K562 (cell line): ENCODE measurements at regions not wholly inside any gene's neighbourhood (a gene's known extent, or its start where the extent isn't known, plus 50 kb on each side); places are given as distances from the start of the nearest gene placed in this dataset.

ENCODE experiments used
- ATAC-seq: fragments of 200-7000 bp; cut with Tn5 transposase; 3 replicates; pipeline ENCODE4 v1.9.1; 2020; ENCODE audit warnings: moderate library complexity
- BruUV-seq: library from RNA; stranded (reverse); fragments of 400-500 nt; replicated peaks from 2 replicates; lab custom pipeline; 2021; lab: Mats Ljungman, UMichigan
- CTCF ChIA-PET: fragments of 300-600 bp; formaldehyde crosslinking; extraction: SDS; loops from one replicate; lab custom pipeline; 2021; ENCODE audit warnings: low intra/inter-chr PET ratio; lab: Yijun Ruan, JAX
- POLR2A ChIA-PET: fragments of 300-600, 350-650 bp; sonication (Branson Sonifier 250); formaldehyde crosslinking; extraction: SDS; loops from one replicate; lab custom pipeline; 2021; ENCODE audit warnings: antibody characterized with exemption, inconsistent platforms; lab: Yijun Ruan, JAX
- DNase-seq, 4 experiments: peaks; one replicate each; pipeline versions ENCODE4 v3.0.0 to v3.0.0-alpha.2; 2011 to 2018; ENCODE audit warnings: low spot score in 3 of 4, mixed read lengths in 3 of 4; ENCODE audit errors: extremely low read depth in 1 of 4
- FAIRE-seq: peaks from 2 replicates; lab custom pipeline; 2011; peaks lifted over from hg19 to GRCh38; lab: Jason Lieb, UNC
- H2AFZ ChIP-seq: 2 replicates; pipeline ENCODE4 v1.6.0; 2011; ENCODE audit warnings: low read depth, low read length, control low read depth, inconsistent platforms
- H3K27ac ChIP-seq: fragments of 200-600 bp; 3 replicates; pipeline ENCODE4 v1.8.0; 2011; ENCODE audit warnings: low read depth, mild to moderate bottlenecking, control low read depth, inconsistent platforms, low read length, moderate library complexity, mixed read lengths; ENCODE audit errors: extremely low read depth
- H3K27me3 ChIP-seq, 2 experiments: fragments of 300-600 bp in 1 of 2; 2 replicates in 1 of 2; 3 replicates in 1 of 2; pipeline versions ENCODE4 v1.6.0 to v1.8.0; 2011; ENCODE audit warnings: inconsistent platforms in 2 of 2, low read length in 2 of 2, mild to moderate bottlenecking in 1 of 2, mixed read lengths in 1 of 2, moderate library complexity in 1 of 2; ENCODE audit not compliant: control insufficient read depth in 2 of 2, insufficient read depth in 2 of 2
- H3K36me3 ChIP-seq: fragments of 300-600 bp; 3 replicates; pipeline ENCODE4 v1.8.0; 2011; ENCODE audit warnings: mild to moderate bottlenecking, low read length, inconsistent platforms; ENCODE audit not compliant: control insufficient read depth, insufficient read depth
- H3K4me1 ChIP-seq, 2 experiments: fragments of 200-600 bp in 1 of 2; replicated peaks in 1 of 2; 2 replicates in 1 of 2; 3 replicates in 1 of 2; pipeline versions ENCODE4 v1.5.1 to v1.8.0; 2011; ENCODE audit warnings: inconsistent platforms in 2 of 2, low read length in 2 of 2, mild to moderate bottlenecking in 1 of 2, mixed read lengths in 1 of 2, moderate library complexity in 1 of 2; ENCODE audit not compliant: control insufficient read depth in 2 of 2, insufficient read depth in 2 of 2
- H3K4me2 ChIP-seq: 2 replicates; pipeline ENCODE4 v1.6.1; 2011; ENCODE audit warnings: low read length, control low read depth, inconsistent platforms, mixed read lengths; ENCODE audit not compliant: insufficient read depth
- H3K4me3 ChIP-seq: fragments of 200-600 bp; sonication (generic), shearing (Covaris generic); 2 replicates; pipeline ENCODE4 v1.5.1; 2016; ENCODE audit warnings: control low read depth, inconsistent platforms
- H3K79me2 ChIP-seq: fragments of 200-600 bp; 3 replicates; pipeline ENCODE4 v1.8.0; 2011; ENCODE audit warnings: low read length, inconsistent platforms; ENCODE audit not compliant: control insufficient read depth, insufficient read depth
- H3K9ac ChIP-seq, 2 experiments: 2 replicates each; pipeline versions ENCODE4 v1.6.0 to v1.6.1; 2011; ENCODE audit warnings: low read depth in 2 of 2, low read length in 2 of 2, control low read depth in 1 of 2, inconsistent platforms in 1 of 2, mild to moderate bottlenecking in 1 of 2, mixed read lengths in 1 of 2; ENCODE audit not compliant: insufficient read depth in 1 of 2
- H3K9me1 ChIP-seq: one replicate; pipeline ENCODE4 v1.6.0; 2011; ENCODE audit warnings: inconsistent platforms, mild to moderate bottlenecking, low read length, moderate library complexity; ENCODE audit not compliant: control insufficient read depth, insufficient read depth
- H3K9me3 ChIP-seq: replicated peaks from 2 replicates; pipeline ENCODE4 v1.5.1; 2011; ENCODE audit warnings: low read depth, low read length, inconsistent platforms; ENCODE audit not compliant: control insufficient read depth, insufficient read depth
- H4K20me1 ChIP-seq: replicated peaks from 2 replicates; pipeline ENCODE4 v1.6.1; 2011; ENCODE audit warnings: low read length, inconsistent platforms, mixed read lengths; ENCODE audit not compliant: control insufficient read depth, insufficient read depth
- BHLHE40 ChIP-seq: IDR thresholded peaks from 2 replicates; pipeline ENCODE4 v1.6.1; 2011; ENCODE audit warnings: low read length, improper control_type of control experiment
- CBX5 ChIP-seq: IDR thresholded peaks from 2 replicates; pipeline ENCODE4 v1.6.1; 2014; ENCODE audit warnings: low read depth, borderline replicate concordance
- CCNT2 ChIP-seq: IDR thresholded peaks from 2 replicates; pipeline ENCODE4 v1.6.1; 2011; ENCODE audit warnings: borderline replicate concordance, low read depth, mild to moderate bottlenecking, moderate library complexity, mixed read lengths, low read length; ENCODE audit not compliant: insufficient read length; ENCODE audit errors: extremely low read depth
- ETS2 ChIP-seq: IDR thresholded peaks from 2 replicates; pipeline ENCODE4 v1.6.1; 2016; ENCODE audit warnings: borderline replicate concordance, missing genetic modification characterization, mild to moderate bottlenecking, moderate library complexity, missing compliant biosample characterization; ENCODE audit not compliant: poor library complexity, severe bottlenecking
- GMEB1 ChIP-seq: fragments of 250-450 bp; sonication (Bioruptor Pico); IDR thresholded peaks from 2 replicates; pipeline ENCODE4 v1.4.0; 2020; ENCODE audit warnings: mild to moderate bottlenecking
- GTF2A2 ChIP-seq: IDR thresholded peaks from 2 replicates; pipeline ENCODE4 v1.6.1; 2016; ENCODE audit warnings: mild to moderate bottlenecking, missing genetic modification characterization, missing compliant biosample characterization
- HDAC6 ChIP-seq: IDR thresholded peaks from 2 replicates; pipeline ENCODE4 v1.6.1; 2012; ENCODE audit warnings: low read depth, mild to moderate bottlenecking, control low read depth, inconsistent platforms, low read length, moderate library complexity
- MCM5 ChIP-seq: fragments of 450-650 bp; IDR thresholded peaks from 2 replicates; pipeline ENCODE4 v1.6.1; 2016; ENCODE audit warnings: low read depth
- MXD1 ChIP-seq: fragments of 250-450 bp; sonication (Bioruptor Pico); IDR thresholded peaks from 2 replicates; pipeline ENCODE4 v1.8.0; 2021; ENCODE audit warnings: borderline replicate concordance, mild to moderate bottlenecking, moderate library complexity; ENCODE audit not compliant: poor library complexity, severe bottlenecking
- NR2F6 ChIP-seq: fragments of 450-650 bp; formaldehyde crosslinking; IDR thresholded peaks from 2 replicates; pipeline ENCODE4 v1.4.0; 2020; ENCODE audit warnings: mild to moderate bottlenecking
- PPARD ChIP-seq: fragments of 250-450 bp; sonication (Bioruptor Pico); IDR thresholded peaks from 2 replicates; pipeline ENCODE4 v1.8.0; 2022; ENCODE audit warnings: inconsistent platforms, mild to moderate bottlenecking, moderate library complexity
- SMARCB1 ChIP-seq: IDR thresholded peaks from 2 replicates; pipeline ENCODE4 v1.6.1; 2011; ENCODE audit warnings: improper control_type of control experiment, low read depth; ENCODE audit not compliant: insufficient read length
- SNAPC5 ChIP-seq: fragments of 250-450 bp; sonication (Bioruptor Pico); IDR thresholded peaks from 2 replicates; pipeline ENCODE4 v1.8.0; 2021; ENCODE audit warnings: moderate library complexity, mild to moderate bottlenecking, inconsistent platforms
- TARDBP ChIP-seq: fragments of 450-650 bp; IDR thresholded peaks from 2 replicates; pipeline ENCODE4 v1.6.1; 2016
- TCF7L2 ChIP-seq: fragments of 150-350 bp; IDR thresholded peaks from 2 replicates; pipeline ENCODE4 v1.6.1; 2016; ENCODE audit warnings: low read depth, mild to moderate bottlenecking, low read length, moderate library complexity
- XRCC4 ChIP-seq: IDR thresholded peaks from one replicate; pipeline ENCODE4 v1.6.1; 2011; ENCODE audit not compliant: insufficient read depth, insufficient read length; ENCODE audit errors: extremely low read depth
- ZFX ChIP-seq: sonication (generic); formaldehyde crosslinking; IDR thresholded peaks from 2 replicates; pipeline ENCODE4 v1.8.0; 2022; ENCODE audit warnings: mild to moderate bottlenecking, missing genetic modification reagents, moderate library complexity
- ZKSCAN8 ChIP-seq: fragments of 200-800 bp; sonication (Bioruptor generic); IDR thresholded peaks from 2 replicates; pipeline ENCODE4 v1.6.1; 2016; ENCODE audit warnings: missing genetic modification characterization, missing compliant biosample characterization
- ZNF76 ChIP-seq: fragments of 250-450 bp; sonication (Bioruptor Pico); IDR thresholded peaks from 2 replicates; pipeline ENCODE4 v1.4.0; 2020; ENCODE audit warnings: mild to moderate bottlenecking, moderate library complexity, borderline replicate concordance
- ZNF785 ChIP-seq: fragments of 250-450 bp; sonication (Bioruptor Pico); IDR thresholded peaks from 2 replicates; pipeline ENCODE4 v1.4.0; 2020; ENCODE audit warnings: mild to moderate bottlenecking
- ZNF79 ChIP-seq: fragments of 250-450 bp; sonication (Bioruptor Pico); IDR thresholded peaks from 2 replicates; pipeline ENCODE4 v1.4.0; 2020; ENCODE audit warnings: low read depth, mild to moderate bottlenecking, moderate library complexity
- ZZZ3 ChIP-seq: fragments of 450-650 bp; IDR thresholded peaks from 2 replicates; pipeline ENCODE4 v1.6.1; 2016; ENCODE audit warnings: antibody characterized with exemption, mild to moderate bottlenecking, moderate library complexity
- WGBS: fragments of 100-300 bp; shearing (Covaris generic); methylation state at CpG from one replicate; pipeline ENCODE4 v1.1.6; 2016; ENCODE audit warnings: low coverage, mixed read lengths; ENCODE audit not compliant: insufficient coverage; ENCODE audit errors: missing lambda C conversion rate; 5-methylcytosine and 5-hydroxymethylcytosine counted together
- in situ Hi-C: fragments of 300-500 bp; cut with MboI; formaldehyde crosslinking; loops from 4 replicates; pipeline ENCODE4 v1.15.0; 2018; ENCODE audit warnings: inconsistent platforms, mixed read lengths
- intact Hi-C: fragments of 100-400 bp; cut with micrococcal nuclease; formaldehyde crosslinking; loops from 2 replicates; pipeline ENCODE4 v1.14.2; 2022

DNA sequence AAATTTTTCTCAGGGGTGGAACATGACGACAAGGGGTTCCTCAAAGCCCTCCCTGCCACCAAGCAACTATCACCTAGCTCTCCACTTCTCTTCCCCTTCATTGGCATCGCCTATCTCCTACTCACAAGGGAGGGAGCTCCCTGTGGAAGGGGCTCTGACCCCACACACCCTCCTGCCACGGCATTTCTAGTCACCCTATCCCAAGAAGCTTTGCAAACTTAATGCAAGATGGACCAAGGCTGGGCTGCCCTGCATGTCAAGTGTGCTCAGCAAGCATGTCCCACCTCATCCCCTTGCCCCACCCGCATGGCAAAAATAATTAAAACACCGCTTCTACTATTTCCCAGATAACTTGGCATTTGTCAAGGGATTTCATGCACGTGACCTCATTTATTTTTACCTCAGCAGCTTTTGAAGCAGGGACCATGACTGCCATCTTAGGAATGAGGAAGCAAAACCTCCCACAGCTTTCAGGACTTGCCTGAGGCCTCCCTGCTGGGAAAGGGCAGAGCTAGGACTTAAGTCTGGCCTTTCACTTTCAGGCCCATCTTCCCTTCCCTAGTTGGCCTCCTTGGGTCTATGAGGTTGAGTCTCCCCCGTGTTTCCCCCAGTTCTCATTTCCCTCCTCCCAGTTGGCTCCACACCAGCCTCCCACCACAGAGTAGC lies 161.3 kb downstream of the TSEN15 start (continued):
- peak; percentile 57; the same call in 1 of the 2 replicates for TF ChIP-seq BHLHE40
- no peak for TF ChIP-seq TARDBP
- no peak for TF ChIP-seq CCNT2
- TF ChIP-seq GTF2A2 (tag): no peak
- TF ChIP-seq, all 486 proteins: peak for 2

- no peaks in the 10 kb centered on the region for H3K79me2 ChIP-seq
- BruUV-seq: no TSS peak
- in situ Hi-C loops: no loop called here
- H2AFZ ChIP-seq: no peak overlapping the region
- ChIA-PET CTCF (no interaction called here), POLR2A (no interaction called here)
- intact Hi-C loops: no loop called here
- FAIRE-seq: no peak
- H4K20me1 ChIP-seq: no peaks in the 10 kb centered on the region
- 0% methylated on average over 3 of the region's 4 CpGs for WGBS
- no peak overlapping the region for H3K4me3 ChIP-seq
- no peak overlapping the region for H3K27ac ChIP-seq
- no peak overlapping the region for H3K4me2 ChIP-seq
- no peaks in the 10 kb centered on the region for H3K9me3 ChIP-seq
- H3K9me1 ChIP-seq: no peaks in the 10 kb centered on the region
- H3K4me1 ChIP-seq: no peaks in the 10 kb centered on the region
- no peaks in the 10 kb centered on the region for H3K36me3 ChIP-seq
- peaks cover 2 to 26% of the 10 kb centered on the region in 2 experiments; a peak in 2 of 5 replicates for H3K27me3 ChIP-seq
- ATAC-seq: no peak
- DNase-seq: no peak
- no peak overlapping the region for H3K9ac ChIP-seq
- TF ChIP-seq TCF7L2 (no peak), MCM5 (no peak), XRCC4 (no peak), ZNF76 (CRISPR knock-in tag) (no peak), CBX5 (no peak), ZKSCAN8 (no peak), HDAC6 (no peak), PPARD (CRISPR knock-in tag) (no peak), ZZZ3 (no peak), GMEB1 (CRISPR knock-in tag) (no peak), NR2F6 (CRISPR knock-in tag) (no peak), ETS2 (tag) (no peak), SMARCB1 (no peak), SNAPC5 (no peak), ZFX (CRISPR knock-in tag) (no peak), ZNF79 (CRISPR knock-in tag) (no peak), MXD1 (CRISPR knock-in tag) (no peak), ZNF785 (CRISPR knock-in tag) (no peak)
Measured at GRCh38 chr1:184214128-184214527, 162.6 kb downstream of the TSEN15 start.
